ENCODE measurements at regions not wholly inside any gene's neighbourhood (a gene's known extent, or its start where the extent isn't known, plus 50 kb on each side); places are given as distances from the start of the nearest gene placed in this dataset.

DNA sequence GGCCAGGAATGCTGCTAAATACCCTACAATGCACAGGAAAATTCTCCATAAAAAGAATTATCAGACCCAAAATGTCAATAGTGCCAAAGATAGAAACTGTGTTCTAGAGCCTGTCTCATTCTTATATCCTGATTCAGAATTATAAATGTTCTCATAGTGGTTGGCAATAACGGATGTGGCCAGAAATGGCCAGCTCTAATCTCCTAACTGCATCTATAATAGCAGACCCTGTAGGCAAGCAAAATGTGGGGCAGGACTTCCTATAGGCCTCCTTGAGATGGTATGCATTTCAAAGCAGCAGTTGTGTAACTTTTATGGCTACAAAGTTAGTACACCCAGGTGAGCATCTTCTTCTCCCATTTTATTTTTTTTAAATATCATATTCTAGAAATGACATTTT lies 95.9 kb upstream of the SGIP1 start:
- TF ChIP-seq EZH2 (IDR thresholded peaks at IDR 0.05; ENCODE audit: borderline replicate concordance, insufficient read depth, low read depth, low read length, poor library complexity, severe bottlenecking) = no peak
- TF ChIP-seq, protein P1, sequence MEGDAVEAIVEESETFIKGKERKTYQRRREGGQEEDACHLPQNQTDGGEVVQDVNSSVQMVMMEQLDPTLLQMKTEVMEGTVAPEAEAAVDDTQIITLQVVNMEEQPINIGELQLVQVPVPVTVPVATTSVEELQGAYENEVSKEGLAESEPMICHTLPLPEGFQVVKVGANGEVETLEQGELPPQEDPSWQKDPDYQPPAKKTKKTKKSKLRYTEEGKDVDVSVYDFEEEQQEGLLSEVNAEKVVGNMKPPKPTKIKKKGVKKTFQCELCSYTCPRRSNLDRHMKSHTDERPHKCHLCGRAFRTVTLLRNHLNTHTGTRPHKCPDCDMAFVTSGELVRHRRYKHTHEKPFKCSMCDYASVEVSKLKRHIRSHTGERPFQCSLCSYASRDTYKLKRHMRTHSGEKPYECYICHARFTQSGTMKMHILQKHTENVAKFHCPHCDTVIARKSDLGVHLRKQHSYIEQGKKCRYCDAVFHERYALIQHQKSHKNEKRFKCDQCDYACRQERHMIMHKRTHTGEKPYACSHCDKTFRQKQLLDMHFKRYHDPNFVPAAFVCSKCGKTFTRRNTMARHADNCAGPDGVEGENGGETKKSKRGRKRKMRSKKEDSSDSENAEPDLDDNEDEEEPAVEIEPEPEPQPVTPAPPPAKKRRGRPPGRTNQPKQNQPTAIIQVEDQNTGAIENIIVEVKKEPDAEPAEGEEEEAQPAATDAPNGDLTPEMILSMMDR (IDR thresholded peaks at IDR 0.05) = no peak

All from B cell (primary cell).